Mucosa of descending colon (tissue), 3 donors: ENCODE measurements at regions not wholly inside any gene's neighbourhood (a gene's known extent, or its start where the extent isn't known, plus 50 kb on each side); places are given as distances from the start of the nearest gene placed in this dataset.
"Not testable (repeated sequence)": the region's sequence is repeated elsewhere in the genome, so short reads cannot be mapped to it uniquely, and the experiment has no call there.

Experiments used
- ATAC-seq: fragments of 200-7000 bp; cut with Tn5 transposase; one replicate; pipeline ENCODE4 v1.9.1; 2020; ENCODE audit warnings: mild to moderate bottlenecking, moderate library complexity
- DNase-seq, 3 donors: peaks; one replicate each; pipeline ENCODE4 v3.0.0-alpha.2; 2020
- H3K36me3 ChIP-seq: fragments of 200-600 bp; one replicate; pipeline ENCODE4 v1.8.0; 2021; ENCODE audit warnings: low read depth, mild to moderate bottlenecking
- H3K4me1 ChIP-seq: fragments of 200-600 bp; one replicate; pipeline ENCODE4 v1.8.0; 2021; ENCODE audit warnings: low read depth, mild to moderate bottlenecking
- H3K4me3 ChIP-seq: fragments of 200-600 bp; one replicate; pipeline ENCODE4 v1.8.0; 2021; ENCODE audit warnings: mild to moderate bottlenecking
- H3K9me3 ChIP-seq: fragments of 200-600 bp; one replicate; pipeline ENCODE4 v1.8.0; 2021; ENCODE audit warnings: mild to moderate bottlenecking
- intact Hi-C, 2 donors: fragments of 100-400 bp; cut with DNase I in 1 of 2; cut with micrococcal nuclease in 1 of 2; formaldehyde crosslinking; loops; one replicate each; pipeline versions ENCODE4 v1.11.0 to v1.11.1; 2022; cut with DNase I, micrococcal nuclease
- TF ChIP-seq, protein P1 (sequence below): fragments of 200-600 bp; IDR thresholded peaks from one replicate; pipeline ENCODE4 v1.8.0; 2022; ENCODE audit warnings: antibody characterized with exemption, mild to moderate bottlenecking
- donor health status: DM: no; HTN: no; CAD: no; lungs with moderate emphysema.
- donor health status: DM: no; HTN: no; CAD: no.
- donor health status: DM: no; HTN: yes; CAD: no.

DNA sequence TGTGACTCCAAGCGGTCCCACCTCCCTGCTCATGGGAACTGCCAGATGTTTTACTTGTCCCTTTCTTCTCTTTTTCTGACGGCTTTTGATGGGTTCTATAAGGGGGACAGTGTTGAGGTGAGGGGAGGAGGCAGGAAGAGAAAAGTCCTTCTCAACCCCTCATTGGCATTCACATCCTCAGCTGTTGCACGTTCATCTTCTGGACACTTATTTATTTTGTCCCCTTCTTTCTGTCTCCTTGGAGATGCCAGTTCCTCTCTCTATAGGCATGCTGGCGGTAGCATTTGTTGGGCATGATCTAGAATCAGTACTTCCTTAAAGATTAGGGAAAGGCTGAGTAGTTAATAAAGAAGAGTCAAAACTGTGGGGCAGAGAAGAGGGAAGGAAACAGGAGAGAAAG, 99.0 kb upstream of the KLHL14 start:
- DNase-seq (no peak), ATAC-seq (no peak)
- no peak overlapping the region for H3K4me3 ChIP-seq
- H3K9me3 ChIP-seq, result no peaks in the 10 kb centered on the region
- intact Hi-C loops, result no loop called here
- H3K4me1 ChIP-seq, result peaks cover 4% of the 10 kb centered on the region
- TF ChIP-seq, protein P1, sequence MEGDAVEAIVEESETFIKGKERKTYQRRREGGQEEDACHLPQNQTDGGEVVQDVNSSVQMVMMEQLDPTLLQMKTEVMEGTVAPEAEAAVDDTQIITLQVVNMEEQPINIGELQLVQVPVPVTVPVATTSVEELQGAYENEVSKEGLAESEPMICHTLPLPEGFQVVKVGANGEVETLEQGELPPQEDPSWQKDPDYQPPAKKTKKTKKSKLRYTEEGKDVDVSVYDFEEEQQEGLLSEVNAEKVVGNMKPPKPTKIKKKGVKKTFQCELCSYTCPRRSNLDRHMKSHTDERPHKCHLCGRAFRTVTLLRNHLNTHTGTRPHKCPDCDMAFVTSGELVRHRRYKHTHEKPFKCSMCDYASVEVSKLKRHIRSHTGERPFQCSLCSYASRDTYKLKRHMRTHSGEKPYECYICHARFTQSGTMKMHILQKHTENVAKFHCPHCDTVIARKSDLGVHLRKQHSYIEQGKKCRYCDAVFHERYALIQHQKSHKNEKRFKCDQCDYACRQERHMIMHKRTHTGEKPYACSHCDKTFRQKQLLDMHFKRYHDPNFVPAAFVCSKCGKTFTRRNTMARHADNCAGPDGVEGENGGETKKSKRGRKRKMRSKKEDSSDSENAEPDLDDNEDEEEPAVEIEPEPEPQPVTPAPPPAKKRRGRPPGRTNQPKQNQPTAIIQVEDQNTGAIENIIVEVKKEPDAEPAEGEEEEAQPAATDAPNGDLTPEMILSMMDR, result no peak
- H3K36me3 ChIP-seq, result no peaks in the 10 kb centered on the region

DNA sequence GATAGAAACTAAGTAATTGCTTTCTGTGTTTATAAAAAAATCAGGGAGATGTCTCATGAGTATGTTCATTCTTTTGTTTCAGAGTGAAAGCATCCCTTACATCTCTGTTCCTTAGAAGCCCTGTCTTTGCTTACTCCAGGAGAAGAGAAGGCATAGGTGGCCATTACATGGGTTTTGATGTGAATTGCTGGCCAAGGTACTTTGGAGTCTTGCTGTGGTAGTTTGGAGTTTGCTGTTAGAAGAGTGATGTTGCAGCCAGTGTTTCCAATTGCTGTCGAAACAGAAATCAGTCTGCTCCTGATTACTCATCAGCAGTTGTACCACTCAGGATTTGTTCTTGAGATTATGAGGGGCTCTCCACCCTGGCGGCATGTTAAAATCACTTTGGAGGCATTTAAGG, 97.8 kb upstream of the KLHL14 start:
- DNase-seq, result no peak
- ATAC-seq, result no peak
- TF ChIP-seq, protein P1, result no peak
- Histone ChIP-seq H3K36me3 (no peaks in the 10 kb centered on the region), H3K4me1 (peaks cover 4% of the 10 kb centered on the region), H3K4me3 (no peak overlapping the region), H3K9me3 (no peaks in the 10 kb centered on the region)
- intact Hi-C loops, result no loop called here

DNA sequence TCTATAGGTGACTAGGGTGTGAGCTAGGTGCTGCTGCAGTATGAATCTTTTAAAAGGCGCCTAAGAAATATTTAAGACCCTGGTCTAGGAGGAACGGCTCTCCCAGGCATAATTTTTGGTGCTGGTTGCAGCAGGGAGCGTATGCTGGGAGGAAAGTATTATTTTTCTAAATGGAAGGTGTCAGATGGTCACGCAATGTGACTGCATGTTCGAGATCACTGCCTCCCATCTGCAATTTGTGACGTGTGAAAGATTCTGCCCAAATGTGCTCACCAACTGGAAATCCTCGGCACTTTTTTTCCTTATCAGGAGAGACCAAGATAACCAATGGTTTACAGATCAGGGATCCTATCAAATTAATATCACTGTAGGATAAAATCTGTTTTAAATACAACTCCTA, 95.6 kb upstream of the KLHL14 start:
- DNase-seq, result no peak
- ATAC-seq, result no peak
- Histone ChIP-seq H3K4me1 (peaks cover 4% of the 10 kb centered on the region), H3K4me3 (no peak overlapping the region), H3K9me3 (no peaks in the 10 kb centered on the region), H3K36me3 (no peaks in the 10 kb centered on the region)
- intact Hi-C loops, result no loop called here
- TF ChIP-seq, protein P1, result no peak

DNA sequence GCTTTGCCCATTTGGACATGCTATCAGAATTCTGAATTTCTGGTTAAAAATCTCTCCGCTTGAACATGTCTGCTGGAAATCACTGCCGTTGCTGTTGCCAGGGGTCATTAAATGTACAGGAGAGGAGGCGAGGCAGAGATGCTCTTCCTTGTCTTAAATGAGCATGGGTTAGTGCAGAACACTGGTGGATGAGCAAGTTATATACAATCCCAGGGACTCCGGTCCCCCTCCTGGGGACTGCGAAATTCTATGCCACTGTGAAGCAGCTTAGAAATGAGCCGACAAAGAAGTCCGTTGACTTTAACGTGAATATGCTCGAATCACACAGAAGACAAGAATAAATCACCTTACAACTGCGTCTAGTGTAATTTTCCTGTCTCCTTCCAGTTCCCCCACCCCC, 95.1 kb upstream of the KLHL14 start:
- Histone ChIP-seq H3K4me3 (no peak overlapping the region), H3K36me3 (no peaks in the 10 kb centered on the region), H3K9me3 (no peaks in the 10 kb centered on the region), H3K4me1 (peaks cover 4% of the 10 kb centered on the region)
- no peak for ATAC-seq
- TF ChIP-seq, protein P1, result no peak
- intact Hi-C loops, result no loop called here
- DNase-seq, result no peak

DNA sequence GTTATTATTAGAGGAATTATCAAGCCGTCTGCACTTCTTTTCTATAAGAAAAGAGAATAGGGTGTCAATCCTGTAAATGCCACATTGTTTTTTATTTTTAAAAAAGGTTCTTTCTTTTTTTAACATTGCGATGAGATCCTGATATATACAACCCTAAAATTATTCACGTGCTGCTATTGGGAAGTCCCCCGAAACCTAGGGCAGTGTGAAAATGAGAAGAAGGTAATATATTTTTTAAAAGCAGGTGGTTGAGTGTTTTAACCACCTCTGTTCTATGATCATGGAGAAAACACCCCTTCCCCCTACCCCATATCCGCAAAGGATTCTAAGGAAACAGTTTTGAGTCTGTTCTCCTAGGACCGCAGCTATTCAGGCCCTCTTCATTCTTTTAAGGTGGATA, 94.5 kb upstream of the KLHL14 start:
- Histone ChIP-seq H3K36me3 (no peaks in the 10 kb centered on the region), H3K9me3 (no peaks in the 10 kb centered on the region), H3K4me1 (peaks cover 4% of the 10 kb centered on the region), H3K4me3 (no peak overlapping the region)
- intact Hi-C loops, result no loop called here
- DNase-seq (no peak), ATAC-seq (no peak)
- TF ChIP-seq, protein P1, result no peak

DNA sequence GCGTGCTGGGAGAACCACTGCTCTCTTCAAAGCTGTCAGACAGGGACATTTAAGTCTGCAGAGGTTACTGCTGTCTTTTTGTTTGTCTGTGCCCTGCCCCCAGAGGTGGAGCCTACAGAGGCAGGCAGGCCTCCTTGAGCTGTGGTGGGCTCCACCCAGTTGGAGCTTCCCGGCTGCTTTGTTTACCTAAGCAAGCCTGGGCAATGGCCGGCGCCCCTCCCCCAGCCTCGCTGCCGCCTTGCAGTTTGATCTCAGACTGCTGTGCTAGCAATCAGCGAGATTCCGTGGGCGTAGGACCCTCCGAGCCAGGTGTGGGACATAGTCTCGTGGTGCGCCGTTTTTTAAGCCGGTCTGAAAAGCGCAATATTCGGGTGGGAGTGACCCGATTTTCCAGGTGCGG, 89.2 kb upstream of the KLHL14 start:
- H3K4me3 ChIP-seq, ATAC-seq, DNase-seq, H3K36me3 ChIP-seq, H3K9me3 ChIP-seq, H3K4me1 ChIP-seq, intact Hi-C loops: not testable (repeated sequence)
